ENCODE measurements at regions not wholly inside any gene's neighbourhood (a gene's known extent, or its start where the extent isn't known, plus 50 kb on each side); places are given as distances from the start of the nearest gene placed in this dataset.

DNA sequence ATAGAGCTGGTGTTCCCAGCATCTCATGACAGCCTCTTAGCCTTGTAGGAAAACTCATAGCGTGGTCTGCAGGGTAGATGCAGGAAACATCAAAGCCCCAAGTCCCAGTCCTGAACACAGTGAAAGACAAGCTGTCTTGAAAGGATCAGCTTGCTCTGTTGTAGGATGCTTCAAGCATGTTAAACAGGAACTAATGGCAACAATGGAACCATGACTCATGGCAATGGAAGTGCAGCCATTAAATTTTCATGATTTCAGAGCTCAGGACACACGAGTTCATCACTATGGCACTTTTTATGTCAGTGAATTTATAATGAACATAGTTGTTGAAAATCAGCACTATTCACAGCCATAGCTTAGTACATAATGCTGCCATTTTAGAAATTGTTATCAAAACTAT lies 367.7 kb downstream of the KIF16B start (continued):
- TF ChIP-seq CBX8 (IDR thresholded peaks at IDR 0.05; ENCODE audit: borderline replicate concordance, extremely low read depth, low read depth, low read length, poor library complexity, severe bottlenecking) (no peak), SMAD1 (IDR thresholded peaks at IDR 0.05; ENCODE audit: low read depth, low read length, partially characterized antibody) (no peak), ZKSCAN8 (CRISPR knock-in tag; IDR thresholded peaks at IDR 0.05) (no peak), SMARCA5 (IDR thresholded peaks at IDR 0.05) (no peak), RAD21 (CRISPR knock-in tag; conservative IDR thresholded peaks at IDR 0.05 in 1 of 2, IDR thresholded peaks at IDR 0.05 in 1 of 2) (no peak), CBFB (CRISPR knock-in tag; IDR thresholded peaks at IDR 0.05) (no peak), ZSCAN32 (CRISPR knock-in tag; IDR thresholded peaks at IDR 0.05) (no peak)
- TF ChIP-seq, protein P1, sequence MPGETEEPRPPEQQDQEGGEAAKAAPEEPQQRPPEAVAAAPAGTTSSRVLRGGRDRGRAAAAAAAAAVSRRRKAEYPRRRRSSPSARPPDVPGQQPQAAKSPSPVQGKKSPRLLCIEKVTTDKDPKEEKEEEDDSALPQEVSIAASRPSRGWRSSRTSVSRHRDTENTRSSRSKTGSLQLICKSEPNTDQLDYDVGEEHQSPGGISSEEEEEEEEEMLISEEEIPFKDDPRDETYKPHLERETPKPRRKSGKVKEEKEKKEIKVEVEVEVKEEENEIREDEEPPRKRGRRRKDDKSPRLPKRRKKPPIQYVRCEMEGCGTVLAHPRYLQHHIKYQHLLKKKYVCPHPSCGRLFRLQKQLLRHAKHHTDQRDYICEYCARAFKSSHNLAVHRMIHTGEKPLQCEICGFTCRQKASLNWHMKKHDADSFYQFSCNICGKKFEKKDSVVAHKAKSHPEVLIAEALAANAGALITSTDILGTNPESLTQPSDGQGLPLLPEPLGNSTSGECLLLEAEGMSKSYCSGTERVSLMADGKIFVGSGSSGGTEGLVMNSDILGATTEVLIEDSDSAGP (CRISPR knock-in tag; IDR thresholded peaks at IDR 0.05) = no peak

DNA sequence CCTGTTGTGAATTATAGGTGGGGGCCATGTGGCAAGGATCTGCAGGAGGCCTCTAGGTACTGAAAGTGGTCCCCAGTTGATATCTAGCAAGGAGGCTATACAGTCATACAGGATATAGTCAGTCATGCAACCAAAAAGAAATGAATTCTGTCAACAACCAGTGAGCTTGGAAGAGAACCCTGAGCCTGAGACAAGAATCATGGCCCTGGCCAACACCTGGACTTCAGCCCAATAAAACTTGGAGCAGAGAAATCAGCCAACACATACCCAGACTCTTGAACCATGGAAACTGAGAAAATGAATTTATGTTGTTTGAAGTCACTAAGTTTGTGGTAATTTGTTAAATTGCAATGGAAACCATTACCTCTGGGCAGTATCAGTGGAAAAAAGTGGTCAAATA lies 370.2 kb downstream of the KIF16B start:
- Histone ChIP-seq H3K79me2 (ENCODE audit: control insufficient read depth, insufficient read depth, low read length) (no peaks in the 10 kb centered on the region), H3K27ac (ENCODE audit: extremely low read depth, low read depth, low read length) (no peak overlapping the region), H3K9ac (ENCODE audit: insufficient read depth in 1 of 2, low read depth in 2 of 2, low read length in 2 of 2) (no peak overlapping the region), H3K9me1 (ENCODE audit: control insufficient read depth, insufficient read depth, low read length) (no peaks in the 10 kb centered on the region), H3K4me2 (ENCODE audit: insufficient read depth, low read length) (no peak overlapping the region), H4K20me1 (replicated peaks; ENCODE audit: control insufficient read depth, insufficient read depth, low read length) (no peaks in the 10 kb centered on the region), H3K4me1 (replicated peaks in 1 of 2; ENCODE audit: control insufficient read depth in 2 of 2, insufficient read depth in 2 of 2, low read length in 2 of 2) (no peaks in the 10 kb centered on the region), H3K9me3 (replicated peaks; ENCODE audit: control insufficient read depth, insufficient read depth, low read depth, low read length) (no peaks in the 10 kb centered on the region), H3K27me3 (ENCODE audit: control insufficient read depth in 2 of 2, insufficient read depth in 2 of 2, low read length in 2 of 2) (no peaks in the 10 kb centered on the region), H3K36me3 (ENCODE audit: control insufficient read depth, insufficient read depth, low read length) (no peaks in the 10 kb centered on the region), H2AFZ (ENCODE audit: low read depth, low read length) (no peak overlapping the region), H3K4me3 (no peak overlapping the region)
- FAIRE-seq = no peak
- in situ Hi-C loops (cut with MboI) (no loop called here), intact Hi-C loops (cut with micrococcal nuclease) (no loop called here)
- no peak for DNase-seq (ENCODE audit: extremely low read depth in 1 of 4, low spot score in 3 of 4)
- ChIA-PET POLR2A (no interaction called here), CTCF (ENCODE audit: low intra/inter-chr PET ratio) (no interaction called here)
- ATAC-seq = no peak
- no TSS peak for BruUV-seq (replicated peaks)
- TF ChIP-seq, protein P2, sequence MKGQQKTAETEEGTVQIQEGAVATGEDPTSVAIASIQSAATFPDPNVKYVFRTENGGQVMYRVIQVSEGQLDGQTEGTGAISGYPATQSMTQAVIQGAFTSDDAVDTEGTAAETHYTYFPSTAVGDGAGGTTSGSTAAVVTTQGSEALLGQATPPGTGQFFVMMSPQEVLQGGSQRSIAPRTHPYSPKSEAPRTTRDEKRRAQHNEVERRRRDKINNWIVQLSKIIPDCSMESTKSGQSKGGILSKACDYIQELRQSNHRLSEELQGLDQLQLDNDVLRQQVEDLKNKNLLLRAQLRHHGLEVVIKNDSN (CRISPR knock-in tag; IDR thresholded peaks at IDR 0.05) = no peak
- TF ChIP-seq ZNF717 (CRISPR knock-in tag; IDR thresholded peaks at IDR 0.05) (no peak), CSDE1 (IDR thresholded peaks at IDR 0.05) (no peak), LCOR (CRISPR knock-in tag; IDR thresholded peaks at IDR 0.05) (no peak), NCOA6 (IDR thresholded peaks at IDR 0.05) (no peak), TBL1XR1 (IDR thresholded peaks at IDR 0.05; ENCODE audit: low read length in 2 of 2) (no peak), TSC22D4 (tag; IDR thresholded peaks at IDR 0.05) (no peak), CXXC5 (CRISPR knock-in tag; IDR thresholded peaks at IDR 0.05) (no peak), POLR3A (IDR thresholded peaks at IDR 0.05; ENCODE audit: borderline replicate concordance, extremely low read depth, insufficient read depth, insufficient read length) (no peak), PTTG1 (tag; IDR thresholded peaks at IDR 0.05; ENCODE audit: low read depth) (no peak)
- TF ChIP-seq, protein P3, sequence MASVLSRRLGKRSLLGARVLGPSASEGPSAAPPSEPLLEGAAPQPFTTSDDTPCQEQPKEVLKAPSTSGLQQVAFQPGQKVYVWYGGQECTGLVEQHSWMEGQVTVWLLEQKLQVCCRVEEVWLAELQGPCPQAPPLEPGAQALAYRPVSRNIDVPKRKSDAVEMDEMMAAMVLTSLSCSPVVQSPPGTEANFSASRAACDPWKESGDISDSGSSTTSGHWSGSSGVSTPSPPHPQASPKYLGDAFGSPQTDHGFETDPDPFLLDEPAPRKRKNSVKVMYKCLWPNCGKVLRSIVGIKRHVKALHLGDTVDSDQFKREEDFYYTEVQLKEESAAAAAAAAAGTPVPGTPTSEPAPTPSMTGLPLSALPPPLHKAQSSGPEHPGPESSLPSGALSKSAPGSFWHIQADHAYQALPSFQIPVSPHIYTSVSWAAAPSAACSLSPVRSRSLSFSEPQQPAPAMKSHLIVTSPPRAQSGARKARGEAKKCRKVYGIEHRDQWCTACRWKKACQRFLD (CRISPR knock-in tag; IDR thresholded peaks at IDR 0.05) = no peak

All from K562 (cell line).